Ishikawa (cell line): ENCODE measurements at regions not wholly inside any gene's neighbourhood (a gene's known extent, or its start where the extent isn't known, plus 50 kb on each side); places are given as distances from the start of the nearest gene placed in this dataset.

Source experiments
- CEBPB ChIP-seq: IDR thresholded peaks from 2 replicates; pipeline ENCODE4 v1.6.1; 2012
- CREB1 ChIP-seq: IDR thresholded peaks from 2 replicates; pipeline ENCODE4 v1.6.1; 2012; ENCODE audit warnings: low read depth
- EGR1 ChIP-seq: IDR thresholded peaks from 2 replicates; pipeline ENCODE4 v1.6.1; 2012
- EP300 ChIP-seq: IDR thresholded peaks from 2 replicates; pipeline ENCODE4 v1.6.1; 2012; ENCODE audit warnings: borderline replicate concordance
- FOXM1 ChIP-seq: IDR thresholded peaks from 2 replicates; pipeline ENCODE4 v1.6.1; 2012; ENCODE audit warnings: low read depth, borderline replicate concordance
- NFIC ChIP-seq: IDR thresholded peaks from 2 replicates; pipeline ENCODE4 v1.6.1; 2012
- RAD21 ChIP-seq: IDR thresholded peaks from 2 replicates; pipeline ENCODE4 v1.6.1; 2012; ENCODE audit warnings: low read depth
- REST ChIP-seq: IDR thresholded peaks from 2 replicates; pipeline ENCODE4 v1.6.1; 2012; ENCODE audit warnings: low read depth, mild to moderate bottlenecking
- TAF1 ChIP-seq: IDR thresholded peaks from 2 replicates; pipeline ENCODE4 v1.6.1; 2012; ENCODE audit warnings: low read depth, mild to moderate bottlenecking
- TEAD4 ChIP-seq: IDR thresholded peaks from 2 replicates; pipeline ENCODE4 v1.6.1; 2012
- YY1 ChIP-seq: IDR thresholded peaks from 2 replicates; pipeline ENCODE4 v1.6.1; 2012; ENCODE audit warnings: low read depth
- TF ChIP-seq, protein P1 (sequence below): IDR thresholded peaks from 2 replicates; pipeline ENCODE4 v1.6.1; 2012
- TF ChIP-seq, protein P2 (sequence below): IDR thresholded peaks from 2 replicates; pipeline ENCODE4 v1.6.1; 2012

- no peak for TF ChIP-seq RAD21
- TF ChIP-seq NFIC = no peak
- no peak for TF ChIP-seq CEBPB
- no peak for TF ChIP-seq REST
- no peak for TF ChIP-seq EP300
- TF ChIP-seq TEAD4 = no peak
- TF ChIP-seq EGR1 = no peak
- TF ChIP-seq, protein P1, sequence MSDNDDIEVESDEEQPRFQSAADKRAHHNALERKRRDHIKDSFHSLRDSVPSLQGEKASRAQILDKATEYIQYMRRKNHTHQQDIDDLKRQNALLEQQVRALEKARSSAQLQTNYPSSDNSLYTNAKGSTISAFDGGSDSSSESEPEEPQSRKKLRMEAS = no peak
- TF ChIP-seq, protein P2, sequence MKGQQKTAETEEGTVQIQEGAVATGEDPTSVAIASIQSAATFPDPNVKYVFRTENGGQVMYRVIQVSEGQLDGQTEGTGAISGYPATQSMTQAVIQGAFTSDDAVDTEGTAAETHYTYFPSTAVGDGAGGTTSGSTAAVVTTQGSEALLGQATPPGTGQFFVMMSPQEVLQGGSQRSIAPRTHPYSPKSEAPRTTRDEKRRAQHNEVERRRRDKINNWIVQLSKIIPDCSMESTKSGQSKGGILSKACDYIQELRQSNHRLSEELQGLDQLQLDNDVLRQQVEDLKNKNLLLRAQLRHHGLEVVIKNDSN = no peak
- no peak for TF ChIP-seq TAF1
- no peak for TF ChIP-seq FOXM1
- TF ChIP-seq CREB1 = no peak
- TF ChIP-seq YY1 = no peak
Measured at GRCh38 chr4:125836597-125837195, 521.9 kb downstream of the FAT4 start.
